K562 (cell line): ENCODE measurements at regions not wholly inside any gene's neighbourhood (a gene's known extent, or its start where the extent isn't known, plus 50 kb on each side); places are given as distances from the start of the nearest gene placed in this dataset.

Experiments
- ATAC-seq: fragments of 200-7000 bp; cut with Tn5 transposase; 3 replicates; pipeline ENCODE4 v1.9.1; 2020; ENCODE audit warnings: moderate library complexity
- BruUV-seq: library from RNA; stranded (reverse); fragments of 400-500 nt; replicated peaks from 2 replicates; lab custom pipeline; 2021; lab: Mats Ljungman, UMichigan
- CTCF ChIA-PET: fragments of 300-600 bp; formaldehyde crosslinking; extraction: SDS; loops from one replicate; lab custom pipeline; 2021; ENCODE audit warnings: low intra/inter-chr PET ratio; lab: Yijun Ruan, JAX
- POLR2A ChIA-PET: fragments of 300-600, 350-650 bp; sonication (Branson Sonifier 250); formaldehyde crosslinking; extraction: SDS; loops from one replicate; lab custom pipeline; 2021; ENCODE audit warnings: antibody characterized with exemption, inconsistent platforms; lab: Yijun Ruan, JAX
- DNase-seq, 4 experiments: peaks; one replicate each; pipeline versions ENCODE4 v3.0.0 to v3.0.0-alpha.2; 2011 to 2018; ENCODE audit warnings: low spot score in 3 of 4, mixed read lengths in 3 of 4; ENCODE audit errors: extremely low read depth in 1 of 4
- FAIRE-seq: peaks from 2 replicates; lab custom pipeline; 2011; peaks lifted over from hg19 to GRCh38; lab: Jason Lieb, UNC
- H2AFZ ChIP-seq: 2 replicates; pipeline ENCODE4 v1.6.0; 2011; ENCODE audit warnings: low read depth, low read length, control low read depth, inconsistent platforms
- H3K27ac ChIP-seq: fragments of 200-600 bp; 3 replicates; pipeline ENCODE4 v1.8.0; 2011; ENCODE audit warnings: low read depth, mild to moderate bottlenecking, control low read depth, inconsistent platforms, low read length, moderate library complexity, mixed read lengths; ENCODE audit errors: extremely low read depth
- H3K27me3 ChIP-seq, 2 experiments: fragments of 300-600 bp in 1 of 2; 2 replicates in 1 of 2; 3 replicates in 1 of 2; pipeline versions ENCODE4 v1.6.0 to v1.8.0; 2011; ENCODE audit warnings: inconsistent platforms in 2 of 2, low read length in 2 of 2, mild to moderate bottlenecking in 1 of 2, mixed read lengths in 1 of 2, moderate library complexity in 1 of 2; ENCODE audit not compliant: control insufficient read depth in 2 of 2, insufficient read depth in 2 of 2
- H3K36me3 ChIP-seq: fragments of 300-600 bp; 3 replicates; pipeline ENCODE4 v1.8.0; 2011; ENCODE audit warnings: mild to moderate bottlenecking, low read length, inconsistent platforms; ENCODE audit not compliant: control insufficient read depth, insufficient read depth
- H3K4me1 ChIP-seq, 2 experiments: fragments of 200-600 bp in 1 of 2; replicated peaks in 1 of 2; 2 replicates in 1 of 2; 3 replicates in 1 of 2; pipeline versions ENCODE4 v1.5.1 to v1.8.0; 2011; ENCODE audit warnings: inconsistent platforms in 2 of 2, low read length in 2 of 2, mild to moderate bottlenecking in 1 of 2, mixed read lengths in 1 of 2, moderate library complexity in 1 of 2; ENCODE audit not compliant: control insufficient read depth in 2 of 2, insufficient read depth in 2 of 2
- H3K4me2 ChIP-seq: 2 replicates; pipeline ENCODE4 v1.6.1; 2011; ENCODE audit warnings: low read length, control low read depth, inconsistent platforms, mixed read lengths; ENCODE audit not compliant: insufficient read depth
- H3K4me3 ChIP-seq: fragments of 200-600 bp; sonication (generic), shearing (Covaris generic); 2 replicates; pipeline ENCODE4 v1.5.1; 2016; ENCODE audit warnings: control low read depth, inconsistent platforms
- H3K79me2 ChIP-seq: fragments of 200-600 bp; 3 replicates; pipeline ENCODE4 v1.8.0; 2011; ENCODE audit warnings: low read length, inconsistent platforms; ENCODE audit not compliant: control insufficient read depth, insufficient read depth
- H3K9ac ChIP-seq, 2 experiments: 2 replicates each; pipeline versions ENCODE4 v1.6.0 to v1.6.1; 2011; ENCODE audit warnings: low read depth in 2 of 2, low read length in 2 of 2, control low read depth in 1 of 2, inconsistent platforms in 1 of 2, mild to moderate bottlenecking in 1 of 2, mixed read lengths in 1 of 2; ENCODE audit not compliant: insufficient read depth in 1 of 2
- H3K9me1 ChIP-seq: one replicate; pipeline ENCODE4 v1.6.0; 2011; ENCODE audit warnings: inconsistent platforms, mild to moderate bottlenecking, low read length, moderate library complexity; ENCODE audit not compliant: control insufficient read depth, insufficient read depth
- H3K9me3 ChIP-seq: replicated peaks from 2 replicates; pipeline ENCODE4 v1.5.1; 2011; ENCODE audit warnings: low read depth, low read length, inconsistent platforms; ENCODE audit not compliant: control insufficient read depth, insufficient read depth
- H4K20me1 ChIP-seq: replicated peaks from 2 replicates; pipeline ENCODE4 v1.6.1; 2011; ENCODE audit warnings: low read length, inconsistent platforms, mixed read lengths; ENCODE audit not compliant: control insufficient read depth, insufficient read depth
- ELF1 ChIP-seq: fragments of 200-800 bp; sonication (Bioruptor generic); IDR thresholded peaks from 2 replicates; pipeline ENCODE4 v1.6.1; 2016; ENCODE audit warnings: missing genetic modification characterization, missing compliant biosample characterization
- FOXP1 ChIP-seq: sonication (generic); formaldehyde crosslinking; IDR thresholded peaks from 2 replicates; pipeline ENCODE4 v1.8.0; 2022; ENCODE audit warnings: mild to moderate bottlenecking, missing genetic modification reagents
- HDAC2 ChIP-seq: fragments of 450-650 bp; IDR thresholded peaks from 2 replicates; pipeline ENCODE4 v1.6.1; 2016; ENCODE audit warnings: mild to moderate bottlenecking
- NR1H2 ChIP-seq: sonication (generic); formaldehyde crosslinking; IDR thresholded peaks from 2 replicates; pipeline ENCODE4 v1.4.0; 2020; ENCODE audit warnings: mild to moderate bottlenecking, missing genetic modification reagents
- SIN3B ChIP-seq: fragments of 450-650 bp; IDR thresholded peaks from 2 replicates; pipeline ENCODE4 v1.6.1; 2017; ENCODE audit warnings: low read depth, mild to moderate bottlenecking, moderate library complexity
- SLC30A9 ChIP-seq: fragments of 250-450 bp; sonication (Bioruptor Pico); IDR thresholded peaks from 2 replicates; pipeline ENCODE4 v1.8.0; 2022; ENCODE audit warnings: mild to moderate bottlenecking, moderate library complexity
- SP2 ChIP-seq: IDR thresholded peaks from 2 replicates; pipeline ENCODE4 v1.6.1; 2011; ENCODE audit warnings: mild to moderate bottlenecking, low read depth, low read length, moderate library complexity; ENCODE audit not compliant: poor library complexity, severe bottlenecking; ENCODE audit errors: extremely low read depth
- STAT5B ChIP-seq: fragments of 250-450 bp; sonication (Bioruptor Pico); IDR thresholded peaks from 2 replicates; pipeline ENCODE4 v1.8.0; 2021; ENCODE audit warnings: mild to moderate bottlenecking, inconsistent platforms
- TAF1 ChIP-seq: IDR thresholded peaks from 2 replicates; pipeline ENCODE4 v1.6.1; 2011; ENCODE audit warnings: mild to moderate bottlenecking, low read length, moderate library complexity; ENCODE audit not compliant: insufficient read depth, control insufficient read depth, severe bottlenecking; ENCODE audit errors: extremely low read depth
- YBX1 ChIP-seq: fragments of 450-650 bp; IDR thresholded peaks from 2 replicates; pipeline ENCODE4 v1.7.1; 2016; ENCODE audit warnings: mild to moderate bottlenecking
- WGBS: fragments of 100-300 bp; shearing (Covaris generic); methylation state at CpG from one replicate; pipeline ENCODE4 v1.1.6; 2016; ENCODE audit warnings: low coverage, mixed read lengths; ENCODE audit not compliant: insufficient coverage; ENCODE audit errors: missing lambda C conversion rate; 5-methylcytosine and 5-hydroxymethylcytosine counted together
- in situ Hi-C: fragments of 300-500 bp; cut with MboI; formaldehyde crosslinking; loops from 4 replicates; pipeline ENCODE4 v1.15.0; 2018; ENCODE audit warnings: inconsistent platforms, mixed read lengths
- intact Hi-C: fragments of 100-400 bp; cut with micrococcal nuclease; formaldehyde crosslinking; loops from 2 replicates; pipeline ENCODE4 v1.14.2; 2022
- TF ChIP-seq, protein P1 (sequence below): sonication (generic); formaldehyde crosslinking; IDR thresholded peaks from 2 replicates; pipeline ENCODE4 v1.8.0; 2022; ENCODE audit warnings: missing genetic modification reagents, mild to moderate bottlenecking, borderline replicate concordance
- TF ChIP-seq, protein P2 (sequence below), 2 experiments: fragments of 450-650 bp in 1 of 2; IDR thresholded peaks; 2 replicates each; pipeline ENCODE4 v1.6.1; 2011 to 2017; ENCODE audit warnings: low read depth in 2 of 2, antibody characterized with exemption in 1 of 2, borderline replicate concordance in 1 of 2, low read length in 1 of 2, mild to moderate bottlenecking in 1 of 2, mixed read lengths in 1 of 2; ENCODE audit not compliant: control insufficient read depth in 1 of 2
- TF ChIP-seq, protein P3 (sequence below): fragments of 450-650 bp; formaldehyde crosslinking; IDR thresholded peaks from 2 replicates; pipeline ENCODE4 v1.4.0; 2020; ENCODE audit warnings: mild to moderate bottlenecking, mixed read lengths
- TF ChIP-seq, protein P4 (sequence below): fragments of 150-350 bp; conservative IDR thresholded peaks from 2 replicates; pipeline ENCODE4 v1.6.1; 2014; ENCODE audit warnings: low read length

- BruUV-seq = no TSS peak
- H3K4me1 ChIP-seq = no peaks in the 10 kb centered on the region
- ChIA-PET CTCF (no interaction called here), POLR2A (no interaction called here)
- H3K9ac ChIP-seq = no peak overlapping the region
- no peaks in the 10 kb centered on the region for H3K36me3 ChIP-seq
- no peaks in the 10 kb centered on the region for H3K9me1 ChIP-seq
- FAIRE-seq = no peak
- no peaks in the 10 kb centered on the region for H3K27me3 ChIP-seq
- no peak overlapping the region for H3K4me3 ChIP-seq
- H3K79me2 ChIP-seq = no peaks in the 10 kb centered on the region
- H3K9me3 ChIP-seq = no peaks in the 10 kb centered on the region
- H4K20me1 ChIP-seq = no peaks in the 10 kb centered on the region
- in situ Hi-C loops = no loop called here
- intact Hi-C loops = no loop called here
- H2AFZ ChIP-seq = no peak overlapping the region
- H3K27ac ChIP-seq = no peak overlapping the region
- 0% methylated on average over 2 of the region's 4 CpGs for WGBS
- no peak overlapping the region for H3K4me2 ChIP-seq
- no peak for ATAC-seq
- no peak for DNase-seq
- TF ChIP-seq, protein P1, sequence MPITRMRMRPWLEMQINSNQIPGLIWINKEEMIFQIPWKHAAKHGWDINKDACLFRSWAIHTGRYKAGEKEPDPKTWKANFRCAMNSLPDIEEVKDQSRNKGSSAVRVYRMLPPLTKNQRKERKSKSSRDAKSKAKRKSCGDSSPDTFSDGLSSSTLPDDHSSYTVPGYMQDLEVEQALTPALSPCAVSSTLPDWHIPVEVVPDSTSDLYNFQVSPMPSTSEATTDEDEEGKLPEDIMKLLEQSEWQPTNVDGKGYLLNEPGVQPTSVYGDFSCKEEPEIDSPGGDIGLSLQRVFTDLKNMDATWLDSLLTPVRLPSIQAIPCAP = no peak
- TF ChIP-seq TAF1 (no peak), ELF1 (tag) (no peak), SIN3B (no peak), SP2 (no peak), FOXP1 (no peak), NR1H2 (CRISPR knock-in tag) (no peak), STAT5B (no peak), YBX1 (no peak), HDAC2 (no peak), SLC30A9 (CRISPR knock-in tag) (no peak)
- TF ChIP-seq, protein P2, sequence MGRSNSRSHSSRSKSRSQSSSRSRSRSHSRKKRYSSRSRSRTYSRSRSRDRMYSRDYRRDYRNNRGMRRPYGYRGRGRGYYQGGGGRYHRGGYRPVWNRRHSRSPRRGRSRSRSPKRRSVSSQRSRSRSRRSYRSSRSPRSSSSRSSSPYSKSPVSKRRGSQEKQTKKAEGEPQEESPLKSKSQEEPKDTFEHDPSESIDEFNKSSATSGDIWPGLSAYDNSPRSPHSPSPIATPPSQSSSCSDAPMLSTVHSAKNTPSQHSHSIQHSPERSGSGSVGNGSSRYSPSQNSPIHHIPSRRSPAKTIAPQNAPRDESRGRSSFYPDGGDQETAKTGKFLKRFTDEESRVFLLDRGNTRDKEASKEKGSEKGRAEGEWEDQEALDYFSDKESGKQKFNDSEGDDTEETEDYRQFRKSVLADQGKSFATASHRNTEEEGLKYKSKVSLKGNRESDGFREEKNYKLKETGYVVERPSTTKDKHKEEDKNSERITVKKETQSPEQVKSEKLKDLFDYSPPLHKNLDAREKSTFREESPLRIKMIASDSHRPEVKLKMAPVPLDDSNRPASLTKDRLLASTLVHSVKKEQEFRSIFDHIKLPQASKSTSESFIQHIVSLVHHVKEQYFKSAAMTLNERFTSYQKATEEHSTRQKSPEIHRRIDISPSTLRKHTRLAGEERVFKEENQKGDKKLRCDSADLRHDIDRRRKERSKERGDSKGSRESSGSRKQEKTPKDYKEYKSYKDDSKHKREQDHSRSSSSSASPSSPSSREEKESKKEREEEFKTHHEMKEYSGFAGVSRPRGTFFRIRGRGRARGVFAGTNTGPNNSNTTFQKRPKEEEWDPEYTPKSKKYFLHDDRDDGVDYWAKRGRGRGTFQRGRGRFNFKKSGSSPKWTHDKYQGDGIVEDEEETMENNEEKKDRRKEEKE (IDR thresholded peaks at IDR 0.05; ENCODE audit: borderline replicate concordance in 1 of 2, control insufficient read depth in 1 of 2, low read depth in 2 of 2, low read length in 1 of 2) = no peak
- TF ChIP-seq, protein P3, sequence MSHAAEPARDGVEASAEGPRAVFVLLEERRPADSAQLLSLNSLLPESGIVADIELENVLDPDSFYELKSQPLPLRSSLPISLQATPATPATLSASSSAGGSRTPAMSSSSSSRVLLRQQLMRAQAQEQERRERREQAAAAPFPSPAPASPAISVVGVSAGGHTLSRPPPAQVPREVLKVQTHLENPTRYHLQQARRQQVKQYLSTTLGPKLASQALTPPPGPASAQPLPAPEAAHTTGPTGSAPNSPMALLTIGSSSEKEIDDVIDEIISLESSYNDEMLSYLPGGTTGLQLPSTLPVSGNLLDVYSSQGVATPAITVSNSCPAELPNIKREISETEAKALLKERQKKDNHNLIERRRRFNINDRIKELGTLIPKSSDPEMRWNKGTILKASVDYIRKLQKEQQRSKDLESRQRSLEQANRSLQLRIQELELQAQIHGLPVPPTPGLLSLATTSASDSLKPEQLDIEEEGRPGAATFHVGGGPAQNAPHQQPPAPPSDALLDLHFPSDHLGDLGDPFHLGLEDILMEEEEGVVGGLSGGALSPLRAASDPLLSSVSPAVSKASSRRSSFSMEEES (CRISPR knock-in tag) = no peak
- TF ChIP-seq, protein P4, sequence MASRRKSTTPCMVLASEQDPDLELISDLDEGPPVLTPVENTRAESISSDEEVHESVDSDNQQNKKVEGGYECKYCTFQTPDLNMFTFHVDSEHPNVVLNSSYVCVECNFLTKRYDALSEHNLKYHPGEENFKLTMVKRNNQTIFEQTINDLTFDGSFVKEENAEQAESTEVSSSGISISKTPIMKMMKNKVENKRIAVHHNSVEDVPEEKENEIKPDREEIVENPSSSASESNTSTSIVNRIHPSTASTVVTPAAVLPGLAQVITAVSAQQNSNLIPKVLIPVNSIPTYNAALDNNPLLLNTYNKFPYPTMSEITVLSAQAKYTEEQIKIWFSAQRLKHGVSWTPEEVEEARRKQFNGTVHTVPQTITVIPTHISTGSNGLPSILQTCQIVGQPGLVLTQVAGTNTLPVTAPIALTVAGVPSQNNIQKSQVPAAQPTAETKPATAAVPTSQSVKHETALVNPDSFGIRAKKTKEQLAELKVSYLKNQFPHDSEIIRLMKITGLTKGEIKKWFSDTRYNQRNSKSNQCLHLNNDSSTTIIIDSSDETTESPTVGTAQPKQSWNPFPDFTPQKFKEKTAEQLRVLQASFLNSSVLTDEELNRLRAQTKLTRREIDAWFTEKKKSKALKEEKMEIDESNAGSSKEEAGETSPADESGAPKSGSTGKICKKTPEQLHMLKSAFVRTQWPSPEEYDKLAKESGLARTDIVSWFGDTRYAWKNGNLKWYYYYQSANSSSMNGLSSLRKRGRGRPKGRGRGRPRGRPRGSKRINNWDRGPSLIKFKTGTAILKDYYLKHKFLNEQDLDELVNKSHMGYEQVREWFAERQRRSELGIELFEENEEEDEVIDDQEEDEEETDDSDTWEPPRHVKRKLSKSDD = no peak
These were observed 655.2 kb upstream of the FAM174A start for GRCh38 chr5:99879791-99880511.
